SK-N-SH treated with all-trans-retinoic acid at 6 μM for 48 hours (cell line): ENCODE measurements at regions not wholly inside any gene's neighbourhood (a gene's known extent, or its start where the extent isn't known, plus 50 kb on each side); places are given as distances from the start of the nearest gene placed in this dataset.

ENCODE experiments used
- ARNTL ChIP-seq: fragments of 450-650 bp; formaldehyde crosslinking; IDR thresholded peaks from 2 replicates; pipeline ENCODE4 v1.5.0; 2020; ENCODE audit warnings: low read depth, mild to moderate bottlenecking, moderate library complexity, borderline replicate concordance
- CSDC2 ChIP-seq: fragments of 250-450 bp; sonication (Bioruptor Pico); IDR thresholded peaks from 2 replicates; pipeline ENCODE4 v1.5.0; 2020; ENCODE audit warnings: mild to moderate bottlenecking, moderate library complexity
- GLIS3 ChIP-seq: fragments of 250-450 bp; sonication (Bioruptor Pico); IDR thresholded peaks from 2 replicates; pipeline ENCODE4 v1.5.0; 2020; ENCODE audit warnings: mild to moderate bottlenecking, moderate library complexity
- ISL1 ChIP-seq: fragments of 250-450 bp; sonication (Bioruptor Pico); IDR thresholded peaks from 2 replicates; pipeline ENCODE4 v2.1.2; 2022; ENCODE audit warnings: mild to moderate bottlenecking, moderate library complexity
- RARB ChIP-seq: fragments of 250-450 bp; sonication (Bioruptor Pico); IDR thresholded peaks from 2 replicates; pipeline ENCODE4 v1.8.0; 2021; ENCODE audit warnings: mild to moderate bottlenecking, moderate library complexity
- TOX ChIP-seq: fragments of 250-450 bp; sonication (Bioruptor Pico); IDR thresholded peaks from 2 replicates; pipeline ENCODE4 v1.8.0; 2021; ENCODE audit warnings: mild to moderate bottlenecking, moderate library complexity, borderline replicate concordance
- ZNF565 ChIP-seq: fragments of 450-650 bp; formaldehyde crosslinking; conservative IDR thresholded peaks from 2 replicates; pipeline ENCODE4 v1.5.0; 2020; ENCODE audit warnings: low read depth, mild to moderate bottlenecking, moderate library complexity
- ZNF8 ChIP-seq: fragments of 450-650 bp; formaldehyde crosslinking; IDR thresholded peaks from 2 replicates; pipeline ENCODE4 v1.5.0; 2020; ENCODE audit warnings: mild to moderate bottlenecking, moderate library complexity
- TF ChIP-seq, protein P1 (sequence below): fragments of 250-450 bp; sonication (Bioruptor Pico); IDR thresholded peaks from 2 replicates; pipeline ENCODE4 v1.8.0; 2020; ENCODE audit warnings: mild to moderate bottlenecking, moderate library complexity, borderline replicate concordance

DNA sequence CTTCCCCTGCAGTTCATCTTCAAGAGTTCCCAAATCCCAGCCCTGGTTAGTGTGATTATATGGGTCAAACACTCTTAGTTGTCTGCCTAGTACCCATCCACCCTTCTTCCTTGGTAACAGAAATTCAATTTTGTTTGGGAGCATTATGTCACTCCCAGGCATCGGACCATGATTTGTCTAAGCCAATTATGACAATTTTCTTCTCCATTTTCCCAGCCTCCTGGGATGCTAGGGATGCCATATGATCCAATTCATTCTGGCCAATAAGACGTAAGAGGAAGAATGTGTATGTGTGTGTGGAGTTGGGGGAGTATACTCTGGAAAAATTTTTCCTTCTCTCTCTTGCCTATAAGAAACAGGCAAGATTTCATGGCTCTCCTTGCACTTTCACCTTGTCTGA, 465.9 kb downstream of the MID1IP1 start:
- no peak for TF ChIP-seq TOX (CRISPR knock-in tag)
- TF ChIP-seq, protein P1, sequence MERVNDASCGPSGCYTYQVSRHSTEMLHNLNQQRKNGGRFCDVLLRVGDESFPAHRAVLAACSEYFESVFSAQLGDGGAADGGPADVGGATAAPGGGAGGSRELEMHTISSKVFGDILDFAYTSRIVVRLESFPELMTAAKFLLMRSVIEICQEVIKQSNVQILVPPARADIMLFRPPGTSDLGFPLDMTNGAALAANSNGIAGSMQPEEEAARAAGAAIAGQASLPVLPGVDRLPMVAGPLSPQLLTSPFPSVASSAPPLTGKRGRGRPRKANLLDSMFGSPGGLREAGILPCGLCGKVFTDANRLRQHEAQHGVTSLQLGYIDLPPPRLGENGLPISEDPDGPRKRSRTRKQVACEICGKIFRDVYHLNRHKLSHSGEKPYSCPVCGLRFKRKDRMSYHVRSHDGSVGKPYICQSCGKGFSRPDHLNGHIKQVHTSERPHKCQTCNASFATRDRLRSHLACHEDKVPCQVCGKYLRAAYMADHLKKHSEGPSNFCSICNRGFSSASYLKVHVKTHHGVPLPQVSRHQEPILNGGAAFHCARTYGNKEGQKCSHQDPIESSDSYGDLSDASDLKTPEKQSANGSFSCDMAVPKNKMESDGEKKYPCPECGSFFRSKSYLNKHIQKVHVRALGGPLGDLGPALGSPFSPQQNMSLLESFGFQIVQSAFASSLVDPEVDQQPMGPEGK (CRISPR knock-in tag): no peak
- no peak for TF ChIP-seq CSDC2
- no peak for TF ChIP-seq ZNF565
- TF ChIP-seq ARNTL (CRISPR knock-in tag): no peak
- TF ChIP-seq ZNF8 (CRISPR knock-in tag): no peak
- no peak for TF ChIP-seq GLIS3
- no peak for TF ChIP-seq ISL1 (CRISPR knock-in tag)
- no peak for TF ChIP-seq RARB (CRISPR knock-in tag)
